ENCODE measurements at regions not wholly inside any gene's neighbourhood (a gene's known extent, or its start where the extent isn't known, plus 50 kb on each side); places are given as distances from the start of the nearest gene placed in this dataset.

DNA sequence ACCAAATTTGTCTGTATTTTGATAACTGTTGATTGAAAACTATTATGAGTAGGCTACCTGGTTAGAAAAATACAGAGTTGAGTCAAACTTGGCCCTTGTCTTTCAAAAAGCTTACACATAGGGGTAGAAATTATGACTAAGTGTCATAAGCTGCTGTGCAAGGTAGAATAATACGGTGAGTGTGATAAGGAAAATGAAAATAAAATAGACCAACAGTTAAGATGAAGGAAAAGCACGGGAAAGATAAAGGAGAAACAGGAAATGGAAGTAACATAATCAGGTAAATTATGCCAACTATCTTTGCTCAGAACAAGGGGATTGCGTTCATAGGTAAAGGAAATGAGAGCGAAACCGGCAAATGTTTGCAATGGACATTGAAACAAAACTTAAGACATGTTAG is 302.5 kb downstream of the PCDH7 start:
- TF ChIP-seq, protein P1, sequence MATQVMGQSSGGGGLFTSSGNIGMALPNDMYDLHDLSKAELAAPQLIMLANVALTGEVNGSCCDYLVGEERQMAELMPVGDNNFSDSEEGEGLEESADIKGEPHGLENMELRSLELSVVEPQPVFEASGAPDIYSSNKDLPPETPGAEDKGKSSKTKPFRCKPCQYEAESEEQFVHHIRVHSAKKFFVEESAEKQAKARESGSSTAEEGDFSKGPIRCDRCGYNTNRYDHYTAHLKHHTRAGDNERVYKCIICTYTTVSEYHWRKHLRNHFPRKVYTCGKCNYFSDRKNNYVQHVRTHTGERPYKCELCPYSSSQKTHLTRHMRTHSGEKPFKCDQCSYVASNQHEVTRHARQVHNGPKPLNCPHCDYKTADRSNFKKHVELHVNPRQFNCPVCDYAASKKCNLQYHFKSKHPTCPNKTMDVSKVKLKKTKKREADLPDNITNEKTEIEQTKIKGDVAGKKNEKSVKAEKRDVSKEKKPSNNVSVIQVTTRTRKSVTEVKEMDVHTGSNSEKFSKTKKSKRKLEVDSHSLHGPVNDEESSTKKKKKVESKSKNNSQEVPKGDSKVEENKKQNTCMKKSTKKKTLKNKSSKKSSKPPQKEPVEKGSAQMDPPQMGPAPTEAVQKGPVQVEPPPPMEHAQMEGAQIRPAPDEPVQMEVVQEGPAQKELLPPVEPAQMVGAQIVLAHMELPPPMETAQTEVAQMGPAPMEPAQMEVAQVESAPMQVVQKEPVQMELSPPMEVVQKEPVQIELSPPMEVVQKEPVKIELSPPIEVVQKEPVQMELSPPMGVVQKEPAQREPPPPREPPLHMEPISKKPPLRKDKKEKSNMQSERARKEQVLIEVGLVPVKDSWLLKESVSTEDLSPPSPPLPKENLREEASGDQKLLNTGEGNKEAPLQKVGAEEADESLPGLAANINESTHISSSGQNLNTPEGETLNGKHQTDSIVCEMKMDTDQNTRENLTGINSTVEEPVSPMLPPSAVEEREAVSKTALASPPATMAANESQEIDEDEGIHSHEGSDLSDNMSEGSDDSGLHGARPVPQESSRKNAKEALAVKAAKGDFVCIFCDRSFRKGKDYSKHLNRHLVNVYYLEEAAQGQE (IDR thresholded peaks at IDR 0.05; ENCODE audit: low read depth): no peak
- TF ChIP-seq, protein P2, sequence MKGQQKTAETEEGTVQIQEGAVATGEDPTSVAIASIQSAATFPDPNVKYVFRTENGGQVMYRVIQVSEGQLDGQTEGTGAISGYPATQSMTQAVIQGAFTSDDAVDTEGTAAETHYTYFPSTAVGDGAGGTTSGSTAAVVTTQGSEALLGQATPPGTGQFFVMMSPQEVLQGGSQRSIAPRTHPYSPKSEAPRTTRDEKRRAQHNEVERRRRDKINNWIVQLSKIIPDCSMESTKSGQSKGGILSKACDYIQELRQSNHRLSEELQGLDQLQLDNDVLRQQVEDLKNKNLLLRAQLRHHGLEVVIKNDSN (IDR thresholded peaks at IDR 0.05): no peak
- TF ChIP-seq ZBTB7A (IDR thresholded peaks at IDR 0.05; ENCODE audit: low read depth): no peak
